Caki2 (cell line): ENCODE measurements at regions not wholly inside any gene's neighbourhood (a gene's known extent, or its start where the extent isn't known, plus 50 kb on each side); places are given as distances from the start of the nearest gene placed in this dataset.

Source experiments
- DNase-seq: peaks from one replicate; pipeline ENCODE4 v3.0.0-alpha.2; 2015; ENCODE audit warnings: low read depth
- in situ Hi-C: cut with HindIII; loops from 2 replicates; pipeline ENCODE4 v1.10.0; 2016; ENCODE audit warnings: low sequenced_read_pairs, low pct_unique_long_range_greater_than_20kb, mixed read lengths

GRCh38 chr20:19807946-19808330 lies 49.9 kb downstream of the RIN2 start:
- in situ Hi-C loops = no loop called here
- DNase-seq = no peak

- no peak for DNase-seq
- in situ Hi-C loops = no loop called here
Measured at GRCh38 chr20:19808498-19808897, 50.4 kb downstream of the RIN2 start.

DNA sequence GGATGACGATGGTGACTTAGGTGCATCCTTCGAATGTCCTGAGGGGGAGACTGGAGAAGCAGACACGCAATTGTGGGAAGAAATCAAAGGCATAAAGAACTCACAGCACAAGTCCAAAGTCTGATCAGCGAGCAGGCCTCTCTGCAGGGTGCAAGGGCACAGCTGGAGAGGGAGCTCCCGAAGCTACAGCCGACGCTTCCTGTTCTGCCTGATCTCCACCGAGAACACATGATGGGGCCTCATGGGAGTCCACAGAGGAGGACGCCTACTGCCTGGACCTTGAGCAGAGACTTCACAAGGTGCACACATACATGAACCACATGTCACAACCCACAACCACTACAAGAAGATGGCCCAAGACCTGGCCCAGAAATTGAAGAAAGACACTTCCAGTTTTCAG lies 51.4 kb downstream of the RIN2 start:
- in situ Hi-C loops = no loop called here
- no peak for DNase-seq

- in situ Hi-C loops = no loop called here
- no peak for DNase-seq
Measured at GRCh38 chr20:19811231-19811630, 53.2 kb downstream of the RIN2 start.

GRCh38 chr20:19812056-19812455 lies 54.0 kb downstream of the RIN2 start:
- in situ Hi-C loops = no loop called here
- DNase-seq = no peak

GRCh38 chr20:19812696-19813095 lies 54.6 kb downstream of the RIN2 start:
- in situ Hi-C loops = no loop called here
- no peak for DNase-seq

GRCh38 chr20:19813846-19814640 lies 56.0 kb downstream of the RIN2 start:
- in situ Hi-C loops = no loop called here
- no peak for DNase-seq

GRCh38 chr20:19815553-19815991 lies 57.5 kb downstream of the RIN2 start:
- peak; percentile 93 for DNase-seq
- in situ Hi-C loops = no loop called here

- no peak for DNase-seq
- in situ Hi-C loops = no loop called here
Measured at GRCh38 chr20:19816386-19816785, 58.3 kb downstream of the RIN2 start.

DNA sequence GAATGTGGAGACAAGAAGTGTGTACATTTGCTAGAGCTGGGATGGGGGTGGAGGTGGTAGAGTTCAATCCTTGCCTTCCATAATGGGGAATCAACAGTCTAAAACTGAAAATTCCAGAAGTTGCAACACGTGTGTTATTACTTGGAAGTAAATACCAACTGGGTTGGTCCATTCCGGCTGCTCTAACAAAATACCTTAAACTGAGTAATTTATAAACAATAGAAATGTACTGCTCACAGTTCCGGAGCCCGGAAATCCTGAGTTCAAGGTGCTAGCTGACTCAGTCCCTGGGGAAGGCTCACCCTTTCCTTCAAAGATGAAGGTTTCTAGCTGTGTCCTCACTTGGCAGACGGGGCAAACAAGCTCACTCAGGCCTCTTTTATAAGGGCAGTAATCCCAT lies 59.0 kb downstream of the RIN2 start:
- in situ Hi-C loops = no loop called here
- DNase-seq = peak; percentile 20

GRCh38 chr20:19819149-19819548 lies 61.1 kb downstream of the RIN2 start:
- in situ Hi-C loops = no loop called here
- no peak for DNase-seq

- in situ Hi-C loops = no loop called here
- DNase-seq = no peak
Measured at GRCh38 chr20:19820555-19821211, 62.6 kb downstream of the RIN2 start.

DNA sequence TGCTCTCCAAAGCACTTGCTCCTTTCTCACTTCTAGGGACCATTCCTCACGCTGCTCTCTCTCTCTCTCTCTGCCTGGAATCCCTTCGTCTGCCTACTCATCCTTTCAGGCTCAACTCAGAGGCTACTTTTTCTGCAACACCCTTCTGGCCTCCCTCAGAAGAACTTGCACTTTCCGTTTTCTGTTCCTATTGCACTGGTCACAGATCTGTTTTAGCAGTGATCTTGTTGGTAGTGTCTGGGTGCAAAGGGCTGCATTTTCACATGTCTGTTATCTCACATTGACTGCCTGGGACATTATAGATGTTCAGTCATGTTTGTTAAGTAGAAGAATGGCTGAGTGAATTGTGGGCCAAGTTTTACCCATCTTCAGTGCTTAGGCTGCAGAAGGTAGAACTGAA lies 63.5 kb downstream of the RIN2 start:
- DNase-seq = no peak
- in situ Hi-C loops = no loop called here

GRCh38 chr20:19823216-19823615 lies 65.2 kb downstream of the RIN2 start:
- DNase-seq = no peak
- in situ Hi-C loops = no loop called here

DNA sequence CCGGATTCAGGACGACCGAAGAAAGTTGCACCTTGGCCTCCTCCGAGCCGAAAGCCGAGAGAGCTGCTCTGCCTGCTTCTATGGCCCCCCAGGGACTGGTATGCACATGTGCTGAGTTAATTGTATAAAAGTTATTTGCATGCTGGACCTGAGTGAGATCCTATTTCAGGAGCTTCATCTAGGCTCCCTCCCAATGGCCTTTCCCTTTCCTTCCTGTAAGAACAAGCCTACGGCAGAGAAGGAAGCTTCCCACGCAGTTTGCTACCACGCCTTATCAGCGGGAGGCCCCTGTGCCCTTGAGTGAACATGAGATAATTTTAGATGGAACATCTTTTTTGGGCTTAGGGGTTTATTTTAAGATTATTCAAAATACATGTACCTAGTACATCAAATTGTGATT lies 65.9 kb downstream of the RIN2 start:
- in situ Hi-C loops = no loop called here
- DNase-seq = no peak

GRCh38 chr20:19824861-19825260 lies 66.8 kb downstream of the RIN2 start:
- no peak for DNase-seq
- in situ Hi-C loops = no loop called here

DNA sequence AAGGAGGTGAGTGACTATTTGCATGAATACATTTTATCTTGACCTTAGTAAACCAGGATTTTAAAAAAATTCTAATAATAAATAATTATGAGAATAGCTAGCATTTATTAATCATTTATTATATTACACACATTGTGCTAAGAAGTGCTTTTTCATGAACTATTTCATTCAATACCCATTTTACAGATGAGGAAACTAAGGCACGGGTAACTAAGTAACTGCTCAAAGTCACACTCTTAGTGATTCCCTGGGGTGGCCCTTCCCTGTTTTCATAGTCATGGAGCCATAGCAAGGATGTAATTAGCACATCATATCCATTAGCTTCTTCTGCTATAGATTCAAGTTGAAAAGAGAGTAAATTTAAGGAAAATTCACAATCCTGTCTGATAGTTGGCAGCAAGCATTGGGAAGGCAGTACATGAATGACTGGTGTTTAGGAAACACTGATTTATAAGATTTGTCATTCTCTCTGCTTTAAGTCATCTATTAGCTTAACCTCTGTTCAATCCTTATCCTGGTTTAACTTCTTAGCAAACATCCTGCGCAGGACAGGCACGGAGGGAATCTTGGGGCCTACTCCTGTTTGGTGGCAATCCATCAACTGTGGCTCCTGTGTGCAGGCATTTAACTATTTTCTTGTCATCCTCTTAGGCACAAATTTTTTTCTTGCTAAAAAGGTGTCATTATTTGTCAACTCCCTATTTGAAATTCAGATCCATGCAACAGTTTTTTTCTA lies 68.3 kb downstream of the RIN2 start:
- peak; percentile 51 for DNase-seq
- in situ Hi-C loops = no loop called here

- DNase-seq = no peak
- in situ Hi-C loops = no loop called here
Measured at GRCh38 chr20:19827818-19828217, 69.8 kb downstream of the RIN2 start.

DNA sequence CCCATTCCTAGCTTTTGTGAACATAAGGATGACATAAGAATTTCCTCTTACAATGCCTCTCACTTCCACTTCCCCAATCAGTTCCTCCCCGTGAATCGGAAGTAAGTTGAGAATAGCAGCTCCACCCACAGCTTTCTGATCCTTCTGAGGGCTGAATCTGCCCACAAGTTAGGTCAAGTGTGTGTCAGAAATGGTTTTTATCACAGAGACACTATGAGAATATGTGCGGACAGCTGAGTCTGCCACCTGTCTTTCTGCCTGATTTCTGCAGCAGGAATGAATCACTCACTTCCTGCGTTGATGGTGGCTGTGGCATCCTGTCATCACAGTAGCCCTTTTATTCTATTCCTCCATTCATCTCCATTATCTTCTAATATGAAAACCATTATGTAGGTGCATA lies 70.2 kb downstream of the RIN2 start:
- DNase-seq = peak; percentile 56
- in situ Hi-C loops = no loop called here
